ENCODE measurements at regions not wholly inside any gene's neighbourhood (a gene's known extent, or its start where the extent isn't known, plus 50 kb on each side); places are given as distances from the start of the nearest gene placed in this dataset.

DNA sequence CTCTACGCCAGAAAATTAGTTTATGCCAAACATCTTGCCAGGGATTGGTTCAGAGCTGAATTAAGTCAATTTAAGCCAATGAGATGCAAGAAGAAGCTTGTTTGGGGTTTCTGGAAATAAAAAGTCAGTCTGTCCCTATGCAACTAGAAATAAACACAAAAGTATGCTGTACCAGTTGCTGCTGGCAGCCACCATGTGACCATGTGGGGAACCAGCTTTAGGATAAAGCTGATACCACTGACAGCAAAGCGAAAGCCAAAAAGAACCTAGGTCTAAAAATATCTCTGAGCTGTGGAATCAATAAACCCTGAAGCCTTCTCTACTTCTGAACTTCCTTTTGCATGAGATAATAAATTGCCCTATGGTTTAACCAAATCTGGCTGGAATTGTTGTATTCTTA is 181.8 kb upstream of the PARD3B start:
- no peak overlapping the region for H3K4me3 ChIP-seq (ENCODE audit: insufficient read depth, low read depth, low read length, poor library complexity, severe bottlenecking)
- no peaks in the 10 kb centered on the region for H3K9me3 ChIP-seq (ENCODE audit: control insufficient read depth, low read length)
- H3K27me3 ChIP-seq (replicated peaks; ENCODE audit: control insufficient read depth, insufficient read depth, low read length, poor library complexity, severe bottlenecking) = no peaks in the 10 kb centered on the region
- no peaks in the 10 kb centered on the region for H3K36me3 ChIP-seq (ENCODE audit: control insufficient read depth, insufficient read depth, low read length)
- no peak overlapping the region for H3K27ac ChIP-seq (ENCODE audit: insufficient read depth, low read length, poor library complexity, severe bottlenecking)
- no peaks in the 10 kb centered on the region for H3K4me1 ChIP-seq (ENCODE audit: control insufficient read depth, insufficient read depth, low read length, poor library complexity, severe bottlenecking)
- no peak for DNase-seq

DNA sequence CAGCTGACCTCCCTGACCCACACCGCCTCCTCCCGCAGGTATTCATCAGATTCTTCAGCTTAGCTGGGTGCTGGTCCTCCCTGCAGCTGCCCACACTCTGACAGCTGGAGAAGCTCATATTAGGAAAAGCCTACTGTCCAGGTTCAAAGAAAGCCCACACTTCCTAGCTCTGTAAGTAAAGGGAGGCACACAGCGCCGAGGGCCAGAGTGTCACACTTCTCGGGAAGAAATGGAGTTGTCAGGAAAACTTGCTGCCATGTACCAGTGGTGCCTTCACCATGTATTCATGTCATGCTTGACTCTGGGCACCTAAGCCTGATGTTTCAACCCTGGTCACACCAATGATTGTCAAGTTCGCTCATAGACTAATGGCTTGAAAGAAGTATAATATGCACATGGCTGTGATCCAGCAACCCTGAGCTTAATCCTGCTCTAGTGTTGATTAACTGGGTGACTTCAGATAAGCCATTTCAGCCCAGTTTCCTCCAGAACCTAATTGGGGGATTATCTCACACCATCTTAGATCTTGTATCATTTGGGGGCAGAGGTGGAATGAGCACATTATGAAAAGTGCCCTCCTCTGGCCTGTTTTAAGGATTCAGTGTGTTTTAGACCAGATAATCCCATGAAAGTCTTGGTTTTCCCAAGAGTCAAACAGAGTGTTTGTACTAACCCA is 180.3 kb upstream of the PARD3B start:
- H3K4me3 ChIP-seq (ENCODE audit: insufficient read depth, low read depth, low read length, poor library complexity, severe bottlenecking) = no peak overlapping the region
- no peak overlapping the region for H3K27ac ChIP-seq (ENCODE audit: insufficient read depth, low read length, poor library complexity, severe bottlenecking)
- no peaks in the 10 kb centered on the region for H3K36me3 ChIP-seq (ENCODE audit: control insufficient read depth, insufficient read depth, low read length)
- DNase-seq = no peak
- H3K9me3 ChIP-seq (ENCODE audit: control insufficient read depth, low read length) = no peaks in the 10 kb centered on the region
- no peaks in the 10 kb centered on the region for H3K4me1 ChIP-seq (ENCODE audit: control insufficient read depth, insufficient read depth, low read length, poor library complexity, severe bottlenecking)
- H3K27me3 ChIP-seq (replicated peaks; ENCODE audit: control insufficient read depth, insufficient read depth, low read length, poor library complexity, severe bottlenecking) = no peaks in the 10 kb centered on the region

DNA sequence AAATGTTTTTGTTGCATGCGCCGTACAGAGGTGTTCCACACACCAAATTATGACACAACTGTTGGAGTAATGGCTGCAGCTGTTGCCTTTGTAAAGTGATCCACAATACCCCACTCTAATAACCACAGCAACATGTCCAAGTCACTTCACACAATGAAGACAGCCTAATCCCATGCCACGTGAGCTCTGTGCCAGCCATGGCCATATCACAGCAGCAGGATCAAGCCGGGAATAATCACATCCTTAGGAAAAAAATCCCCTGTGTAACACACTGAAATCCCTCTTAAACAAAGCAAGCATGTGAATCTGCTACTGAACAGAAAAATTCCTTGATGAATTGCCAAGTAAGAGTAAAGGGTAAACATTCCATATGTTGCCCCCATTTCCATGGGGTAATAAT is 179.5 kb upstream of the PARD3B start:
- Histone ChIP-seq H3K27ac (ENCODE audit: insufficient read depth, low read length, poor library complexity, severe bottlenecking) (no peak overlapping the region), H3K9me3 (ENCODE audit: control insufficient read depth, low read length) (no peaks in the 10 kb centered on the region), H3K4me1 (ENCODE audit: control insufficient read depth, insufficient read depth, low read length, poor library complexity, severe bottlenecking) (no peaks in the 10 kb centered on the region), H3K36me3 (ENCODE audit: control insufficient read depth, insufficient read depth, low read length) (no peaks in the 10 kb centered on the region), H3K4me3 (ENCODE audit: insufficient read depth, low read depth, low read length, poor library complexity, severe bottlenecking) (no peak overlapping the region), H3K27me3 (replicated peaks; ENCODE audit: control insufficient read depth, insufficient read depth, low read length, poor library complexity, severe bottlenecking) (no peaks in the 10 kb centered on the region)
- DNase-seq = no peak

DNA sequence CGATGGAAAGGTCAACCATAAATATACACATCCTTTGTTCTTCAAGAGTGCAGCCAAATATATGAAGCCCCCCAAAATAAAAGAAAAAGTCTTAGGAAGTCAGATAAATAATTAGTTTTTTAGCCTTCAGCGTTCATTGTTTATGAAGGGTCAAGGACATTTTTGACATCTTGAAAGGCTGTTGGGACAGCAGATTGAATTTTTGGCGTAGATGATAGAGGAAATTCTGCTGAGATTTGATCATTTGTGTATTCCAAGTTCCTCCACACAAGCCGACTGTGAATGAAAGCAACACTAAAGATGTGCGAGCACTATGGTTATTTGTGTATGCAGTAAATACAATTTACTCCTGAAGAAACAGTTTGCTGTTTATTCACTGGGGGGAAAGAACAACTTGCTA is 177.8 kb upstream of the PARD3B start:
- H3K36me3 ChIP-seq (ENCODE audit: control insufficient read depth, insufficient read depth, low read length) = no peaks in the 10 kb centered on the region
- H3K27ac ChIP-seq (ENCODE audit: insufficient read depth, low read length, poor library complexity, severe bottlenecking) = no peak overlapping the region
- H3K9me3 ChIP-seq (ENCODE audit: control insufficient read depth, low read length) = no peaks in the 10 kb centered on the region
- no peak overlapping the region for H3K4me3 ChIP-seq (ENCODE audit: insufficient read depth, low read depth, low read length, poor library complexity, severe bottlenecking)
- H3K27me3 ChIP-seq (replicated peaks; ENCODE audit: control insufficient read depth, insufficient read depth, low read length, poor library complexity, severe bottlenecking) = no peaks in the 10 kb centered on the region
- H3K4me1 ChIP-seq (ENCODE audit: control insufficient read depth, insufficient read depth, low read length, poor library complexity, severe bottlenecking) = no peaks in the 10 kb centered on the region
- no peak for DNase-seq

DNA sequence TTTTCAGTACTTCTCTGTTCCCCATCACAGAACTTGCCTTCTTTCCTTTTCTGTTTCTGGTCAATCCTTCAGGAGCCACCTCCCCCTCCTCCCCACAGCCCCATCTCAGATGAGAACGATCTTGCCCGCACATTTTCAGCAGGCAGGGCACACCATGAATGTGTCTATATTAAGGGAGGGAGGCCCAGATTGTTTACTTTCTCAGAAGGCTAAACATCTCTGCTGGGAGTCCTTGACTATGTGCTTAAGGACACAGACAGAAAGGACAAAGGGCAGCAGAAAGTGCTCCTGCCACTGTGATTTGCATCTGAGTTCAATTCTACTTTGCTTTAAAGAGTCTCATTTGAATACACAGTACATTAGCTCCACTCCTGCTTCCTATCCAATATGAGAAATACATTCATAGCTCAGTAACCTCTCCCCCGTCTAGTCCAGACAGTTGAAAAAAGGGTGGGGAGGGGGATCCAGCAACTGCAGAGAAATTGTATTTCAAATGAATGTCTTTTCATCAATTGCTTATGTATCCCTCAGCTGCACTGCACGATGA is 175.0 kb upstream of the PARD3B start:
- Histone ChIP-seq H3K4me3 (ENCODE audit: insufficient read depth, low read depth, low read length, poor library complexity, severe bottlenecking) (no peak overlapping the region), H3K9me3 (ENCODE audit: control insufficient read depth, low read length) (no peaks in the 10 kb centered on the region), H3K4me1 (ENCODE audit: control insufficient read depth, insufficient read depth, low read length, poor library complexity, severe bottlenecking) (no peaks in the 10 kb centered on the region), H3K27me3 (replicated peaks; ENCODE audit: control insufficient read depth, insufficient read depth, low read length, poor library complexity, severe bottlenecking) (no peaks in the 10 kb centered on the region), H3K27ac (ENCODE audit: insufficient read depth, low read length, poor library complexity, severe bottlenecking) (no peak overlapping the region), H3K36me3 (ENCODE audit: control insufficient read depth, insufficient read depth, low read length) (no peaks in the 10 kb centered on the region)
- no peak for DNase-seq

DNA sequence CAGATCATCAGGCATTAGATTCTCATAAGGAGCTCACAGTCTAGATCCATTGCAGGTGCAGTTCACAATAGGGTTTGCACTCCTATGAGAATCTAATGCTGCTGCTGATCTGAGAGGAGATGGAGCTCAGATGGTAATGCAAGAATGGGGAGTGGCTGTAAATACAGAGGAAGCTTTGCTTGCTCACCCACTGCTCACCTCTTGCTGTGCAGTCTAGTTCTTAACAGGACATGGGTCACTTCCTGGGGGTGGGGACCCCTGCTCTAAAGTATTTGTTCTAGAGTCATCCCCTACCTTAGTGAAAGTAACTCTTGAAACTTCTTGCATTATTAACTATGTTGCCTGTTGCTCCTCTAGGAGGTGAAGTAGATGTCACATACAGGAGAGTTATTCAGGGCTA is 171.3 kb upstream of the PARD3B start:
- H3K36me3 ChIP-seq (ENCODE audit: control insufficient read depth, insufficient read depth, low read length) = no peaks in the 10 kb centered on the region
- H3K27me3 ChIP-seq (replicated peaks; ENCODE audit: control insufficient read depth, insufficient read depth, low read length, poor library complexity, severe bottlenecking) = no peaks in the 10 kb centered on the region
- H3K4me1 ChIP-seq (ENCODE audit: control insufficient read depth, insufficient read depth, low read length, poor library complexity, severe bottlenecking) = no peaks in the 10 kb centered on the region
- H3K4me3 ChIP-seq (ENCODE audit: insufficient read depth, low read depth, low read length, poor library complexity, severe bottlenecking) = no peak overlapping the region
- DNase-seq = no peak
- H3K9me3 ChIP-seq (ENCODE audit: control insufficient read depth, low read length) = no peaks in the 10 kb centered on the region
- H3K27ac ChIP-seq (ENCODE audit: insufficient read depth, low read length, poor library complexity, severe bottlenecking) = no peak overlapping the region

DNA sequence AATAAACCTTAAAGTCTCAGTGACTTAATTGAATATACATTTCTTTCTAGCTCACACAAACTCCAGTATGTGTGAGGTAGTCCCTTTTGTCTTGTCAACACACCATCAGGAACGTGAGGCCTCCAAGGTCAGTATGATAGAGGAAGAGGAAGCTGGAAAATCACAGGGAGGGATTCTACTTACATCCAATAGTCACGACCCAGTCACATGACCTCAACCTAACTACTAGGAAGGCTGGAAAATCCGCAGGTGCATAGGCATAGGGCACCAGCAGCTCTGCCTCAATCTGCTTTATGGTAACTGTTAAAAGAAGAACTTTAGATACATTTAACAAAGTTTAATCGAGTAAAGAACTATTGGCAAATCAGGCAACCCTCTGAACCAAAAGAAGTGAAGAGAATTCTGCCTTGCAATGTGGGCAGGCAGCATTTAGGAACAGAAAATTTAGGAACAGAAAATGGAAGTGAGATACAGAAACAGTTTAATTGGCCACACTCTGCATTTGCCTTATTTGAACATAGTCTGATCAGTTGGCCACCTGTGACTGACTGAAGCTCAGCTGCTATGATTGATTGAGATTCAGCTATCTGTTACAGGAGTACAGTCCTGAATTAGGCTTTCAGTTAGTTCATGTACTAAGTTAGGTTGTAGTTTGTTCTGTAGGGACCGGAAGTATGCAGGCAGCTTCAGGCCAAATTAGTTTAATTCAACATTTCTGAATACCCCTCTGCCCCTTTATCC is 165.0 kb upstream of the PARD3B start:
- Histone ChIP-seq H3K36me3 (ENCODE audit: control insufficient read depth, insufficient read depth, low read length) (no peaks in the 10 kb centered on the region), H3K9me3 (ENCODE audit: control insufficient read depth, low read length) (no peaks in the 10 kb centered on the region), H3K4me1 (ENCODE audit: control insufficient read depth, insufficient read depth, low read length, poor library complexity, severe bottlenecking) (no peaks in the 10 kb centered on the region), H3K4me3 (ENCODE audit: insufficient read depth, low read depth, low read length, poor library complexity, severe bottlenecking) (no peak overlapping the region), H3K27me3 (replicated peaks; ENCODE audit: control insufficient read depth, insufficient read depth, low read length, poor library complexity, severe bottlenecking) (no peaks in the 10 kb centered on the region), H3K27ac (ENCODE audit: insufficient read depth, low read length, poor library complexity, severe bottlenecking) (no peak overlapping the region)
- no peak for DNase-seq

DNA sequence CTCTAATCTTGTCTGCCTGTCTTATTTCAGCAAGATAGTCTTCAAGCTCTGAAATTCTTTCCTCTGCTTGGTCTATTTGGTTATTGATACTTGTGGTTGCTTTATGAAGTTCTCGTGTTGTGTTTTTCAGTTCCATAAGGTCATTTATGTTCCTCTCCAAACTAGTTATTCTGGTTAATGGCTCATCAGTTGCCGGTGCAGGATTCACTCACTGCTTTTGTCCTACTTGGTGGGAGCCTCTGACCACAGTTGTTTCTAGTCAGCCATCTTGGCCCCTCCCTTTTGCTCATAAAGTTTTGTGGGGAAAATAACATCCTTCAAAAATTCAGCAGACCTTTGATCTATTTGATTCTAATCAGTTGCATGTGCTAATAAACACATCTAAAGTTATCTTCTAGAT is 158.6 kb upstream of the PARD3B start:
- Histone ChIP-seq H3K4me3 (ENCODE audit: insufficient read depth, low read depth, low read length, poor library complexity, severe bottlenecking) (no peak overlapping the region), H3K4me1 (ENCODE audit: control insufficient read depth, insufficient read depth, low read length, poor library complexity, severe bottlenecking) (no peaks in the 10 kb centered on the region), H3K9me3 (ENCODE audit: control insufficient read depth, low read length) (no peaks in the 10 kb centered on the region), H3K27ac (ENCODE audit: insufficient read depth, low read length, poor library complexity, severe bottlenecking) (no peak overlapping the region), H3K27me3 (replicated peaks; ENCODE audit: control insufficient read depth, insufficient read depth, low read length, poor library complexity, severe bottlenecking) (no peaks in the 10 kb centered on the region), H3K36me3 (ENCODE audit: control insufficient read depth, insufficient read depth, low read length) (no peaks in the 10 kb centered on the region)
- no peak for DNase-seq

DNA sequence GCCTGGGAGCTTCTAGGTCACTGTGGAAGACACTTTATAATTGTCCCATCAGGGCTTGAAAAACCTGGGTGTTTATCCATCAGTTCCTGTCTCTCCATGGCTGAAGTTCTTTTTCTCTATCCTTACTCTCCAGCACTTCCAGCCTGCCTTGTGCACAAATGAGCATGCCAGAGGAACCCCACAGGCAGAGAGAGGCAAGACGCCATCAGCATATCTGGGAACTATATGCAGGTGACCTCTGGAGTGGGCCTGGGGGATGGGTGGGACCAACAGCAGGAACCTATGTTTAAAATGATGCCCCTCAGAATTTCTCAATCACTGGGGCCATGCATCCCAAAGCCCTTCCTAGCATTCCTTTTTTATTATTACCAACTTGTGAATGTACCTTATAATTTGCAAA is 156.2 kb upstream of the PARD3B start:
- H3K27me3 ChIP-seq (replicated peaks; ENCODE audit: control insufficient read depth, insufficient read depth, low read length, poor library complexity, severe bottlenecking) = no peaks in the 10 kb centered on the region
- H3K9me3 ChIP-seq (ENCODE audit: control insufficient read depth, low read length) = no peaks in the 10 kb centered on the region
- DNase-seq = no peak
- no peak overlapping the region for H3K27ac ChIP-seq (ENCODE audit: insufficient read depth, low read length, poor library complexity, severe bottlenecking)
- no peaks in the 10 kb centered on the region for H3K4me1 ChIP-seq (ENCODE audit: control insufficient read depth, insufficient read depth, low read length, poor library complexity, severe bottlenecking)
- H3K4me3 ChIP-seq (ENCODE audit: insufficient read depth, low read depth, low read length, poor library complexity, severe bottlenecking) = no peak overlapping the region
- no peaks in the 10 kb centered on the region for H3K36me3 ChIP-seq (ENCODE audit: control insufficient read depth, insufficient read depth, low read length)

DNA sequence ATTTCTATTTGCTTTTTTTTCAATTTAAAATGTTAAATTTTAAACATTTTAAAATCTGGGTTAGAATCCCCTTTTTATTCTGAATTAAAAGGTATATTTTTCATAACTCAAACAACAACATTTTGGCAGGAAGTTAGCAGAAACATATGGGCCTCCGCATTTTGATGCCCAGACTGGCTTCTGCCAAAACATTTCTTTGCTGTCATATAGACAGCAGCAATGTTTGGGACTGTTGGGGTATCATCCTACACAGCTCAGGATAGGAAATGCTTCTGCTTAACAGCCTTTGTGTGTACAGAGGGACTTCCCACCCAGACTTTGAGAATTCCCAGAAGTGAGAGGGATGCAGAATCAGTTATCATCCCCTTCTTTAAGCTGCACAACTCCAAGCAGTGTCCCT is 155.4 kb upstream of the PARD3B start:
- H3K27ac ChIP-seq (ENCODE audit: insufficient read depth, low read length, poor library complexity, severe bottlenecking) = no peak overlapping the region
- no peak for DNase-seq
- no peak overlapping the region for H3K4me3 ChIP-seq (ENCODE audit: insufficient read depth, low read depth, low read length, poor library complexity, severe bottlenecking)
- no peaks in the 10 kb centered on the region for H3K36me3 ChIP-seq (ENCODE audit: control insufficient read depth, insufficient read depth, low read length)
- no peaks in the 10 kb centered on the region for H3K4me1 ChIP-seq (ENCODE audit: control insufficient read depth, insufficient read depth, low read length, poor library complexity, severe bottlenecking)
- H3K27me3 ChIP-seq (replicated peaks; ENCODE audit: control insufficient read depth, insufficient read depth, low read length, poor library complexity, severe bottlenecking) = no peaks in the 10 kb centered on the region
- H3K9me3 ChIP-seq (ENCODE audit: control insufficient read depth, low read length) = no peaks in the 10 kb centered on the region
